Mesenchymal stem cell (in vitro differentiated cells and primary cell): ENCODE measurements at regions not wholly inside any gene's neighbourhood (a gene's known extent, or its start where the extent isn't known, plus 50 kb on each side); places are given as distances from the start of the nearest gene placed in this dataset.

ENCODE experiments used
- DNase-seq: peaks from one replicate; pipeline ENCODE4 v3.0.0-alpha.2; 2013
- H2AFZ ChIP-seq: one replicate; pipeline ENCODE4 v1.6.1; 2013; ENCODE audit warnings: low read depth, mild to moderate bottlenecking, control low read depth, inconsistent platforms, low read length, moderate library complexity
- H2AK5ac ChIP-seq: 2 replicates; pipeline ENCODE4 v1.6.1; 2013; ENCODE audit warnings: low read length, moderate library complexity, mild to moderate bottlenecking, inconsistent platforms; ENCODE audit not compliant: severe bottlenecking
- H2BK120ac ChIP-seq: one replicate; pipeline ENCODE4 v1.6.1; 2013; ENCODE audit warnings: low read depth, mild to moderate bottlenecking, inconsistent platforms, low read length, moderate library complexity
- H2BK12ac ChIP-seq, 2 experiments: one replicate each; pipeline ENCODE4 v1.6.1; 2013; ENCODE audit warnings: inconsistent platforms in 2 of 2, low read length in 2 of 2, mild to moderate bottlenecking in 2 of 2, moderate library complexity in 2 of 2, control low read depth in 1 of 2
- H2BK15ac ChIP-seq: one replicate; pipeline ENCODE4 v1.6.1; 2013; ENCODE audit warnings: mild to moderate bottlenecking, low read depth, inconsistent platforms; ENCODE audit not compliant: poor library complexity, severe bottlenecking
- H2BK5ac ChIP-seq: 2 replicates; pipeline ENCODE4 v1.6.1; 2013; ENCODE audit warnings: low read depth, mild to moderate bottlenecking, low read length, control low read depth, inconsistent platforms; ENCODE audit not compliant: poor library complexity, severe bottlenecking
- H3K14ac ChIP-seq, 2 experiments: one replicate each; pipeline ENCODE4 v1.6.1; 2013; ENCODE audit warnings: inconsistent platforms in 2 of 2, low read length in 2 of 2, control low read depth in 1 of 2, mild to moderate bottlenecking in 1 of 2, moderate library complexity in 1 of 2
- H3K18ac ChIP-seq, 2 experiments: one replicate each; pipeline ENCODE4 v1.6.1; 2013; ENCODE audit warnings: inconsistent platforms in 2 of 2, low read length in 2 of 2, control low read depth in 1 of 2, low read depth in 1 of 2, mild to moderate bottlenecking in 1 of 2
- H3K23ac ChIP-seq, 2 experiments: one replicate each; pipeline ENCODE4 v1.6.1; 2013; ENCODE audit warnings: inconsistent platforms in 2 of 2, low read length in 2 of 2, mild to moderate bottlenecking in 2 of 2, moderate library complexity in 2 of 2, control low read depth in 1 of 2
- H3K27ac ChIP-seq: 2 replicates; pipeline ENCODE4 v1.5.1; 2013; ENCODE audit warnings: mild to moderate bottlenecking, moderate library complexity, low read length, control low read depth, inconsistent platforms; ENCODE audit not compliant: poor library complexity, severe bottlenecking
- H3K27me3 ChIP-seq, 2 experiments: 2 replicates each; pipeline versions ENCODE4 v1.6.1 to v1.7.0; 2013; ENCODE audit warnings: low read length in 2 of 2, mild to moderate bottlenecking in 2 of 2, moderate library complexity in 2 of 2, control low read depth in 1 of 2, inconsistent platforms in 1 of 2; ENCODE audit not compliant: control insufficient read depth in 1 of 2, insufficient read depth in 1 of 2
- H3K36me3 ChIP-seq, 2 experiments: 2 replicates each; pipeline versions ENCODE4 v1.6.1 to v1.7.0; 2013; ENCODE audit warnings: low read length in 2 of 2, control low read depth in 1 of 2, inconsistent platforms in 1 of 2, low read depth in 1 of 2, mild to moderate bottlenecking in 1 of 2; ENCODE audit not compliant: insufficient read depth in 2 of 2, control insufficient read depth in 1 of 2
- H3K4ac ChIP-seq, 2 experiments: one replicate each; pipeline ENCODE4 v1.6.1; 2013; ENCODE audit warnings: inconsistent platforms in 2 of 2, low read length in 2 of 2, mild to moderate bottlenecking in 2 of 2, moderate library complexity in 2 of 2, control low read depth in 1 of 2, low read depth in 1 of 2
- H3K4me1 ChIP-seq: 2 replicates; pipeline ENCODE4 v1.6.1; 2013; ENCODE audit warnings: low read depth, low read length, control low read depth; ENCODE audit not compliant: control insufficient read depth, insufficient read depth
- H3K4me2 ChIP-seq: 2 replicates; pipeline ENCODE4 v1.6.1; 2013; ENCODE audit warnings: low read length, mild to moderate bottlenecking, inconsistent platforms; ENCODE audit not compliant: poor library complexity, severe bottlenecking
- H3K4me3 ChIP-seq, 2 experiments: 2 replicates each; pipeline versions ENCODE4 v1.5.1 to v1.7.0; 2013; ENCODE audit warnings: low read length in 2 of 2, mild to moderate bottlenecking in 2 of 2, control low read depth in 1 of 2, low read depth in 1 of 2; ENCODE audit not compliant: insufficient read depth in 1 of 2
- H3K79me1 ChIP-seq: replicated peaks from 2 replicates; pipeline ENCODE4 v1.6.1; 2013; ENCODE audit warnings: mild to moderate bottlenecking, control low read depth, low read length, inconsistent platforms; ENCODE audit not compliant: poor library complexity, severe bottlenecking
- H3K9ac ChIP-seq: 2 replicates; pipeline ENCODE4 v1.7.0; 2013; ENCODE audit warnings: mild to moderate bottlenecking, low read length, moderate library complexity
- H3K9me3 ChIP-seq: 2 replicates; pipeline ENCODE4 v1.7.0; 2013; ENCODE audit warnings: mild to moderate bottlenecking, low read length; ENCODE audit not compliant: control insufficient read depth
- H4K8ac ChIP-seq: one replicate; pipeline ENCODE4 v1.6.1; 2013; ENCODE audit warnings: inconsistent platforms, mild to moderate bottlenecking, low read length, moderate library complexity
- H4K91ac ChIP-seq: one replicate; pipeline ENCODE4 v1.6.1; 2013; ENCODE audit warnings: mild to moderate bottlenecking, low read length, inconsistent platforms
- WGBS: methylation state at CpG from one replicate; pipeline ENCODE4 v1.1.7; 2013; ENCODE audit warnings: mixed read lengths; 5-methylcytosine and 5-hydroxymethylcytosine counted together

GRCh38 chr16:58940609-58941008 is 206.5 kb upstream of the GOT2 start:
- Histone ChIP-seq H3K4me2 (no peak overlapping the region), H3K23ac (no peak overlapping the region), H3K9ac (no peak overlapping the region), H4K8ac (no peak overlapping the region), H3K27ac (no peak overlapping the region), H3K36me3 (no peaks in the 10 kb centered on the region), H3K27me3 (no peaks in the 10 kb centered on the region), H2BK120ac (no peak overlapping the region), H3K18ac (no peak overlapping the region), H2AK5ac (no peak overlapping the region), H3K4ac (no peak overlapping the region), H3K9me3 (no peaks in the 10 kb centered on the region), H2AFZ (no peak overlapping the region), H2BK12ac (no peak overlapping the region), H3K14ac (no peak overlapping the region), H3K4me1 (no peaks in the 10 kb centered on the region), H2BK15ac (no peak overlapping the region), H2BK5ac (no peak overlapping the region), H3K79me1 (no peaks in the 10 kb centered on the region), H3K4me3 (no peak overlapping the region), H4K91ac (no peak overlapping the region)
- no peak for DNase-seq
- WGBS = 68% methylated on average over 2 of the region's 2 CpGs

- H4K8ac ChIP-seq = no peak overlapping the region
- H3K23ac ChIP-seq = no peak overlapping the region
- no peak overlapping the region for H2BK15ac ChIP-seq
- H2BK5ac ChIP-seq = no peak overlapping the region
- no peaks in the 10 kb centered on the region for H3K79me1 ChIP-seq
- WGBS = 51% methylated on average over 5 of the region's 7 CpGs
- H3K4me2 ChIP-seq = no peak overlapping the region
- DNase-seq = no peak
- no peak overlapping the region for H2BK12ac ChIP-seq
- no peak overlapping the region for H3K14ac ChIP-seq
- no peak overlapping the region for H2BK120ac ChIP-seq
- no peak overlapping the region for H2AFZ ChIP-seq
- H3K27ac ChIP-seq = no peak overlapping the region
- H3K18ac ChIP-seq = no peak overlapping the region
- no peak overlapping the region for H3K9ac ChIP-seq
- H3K36me3 ChIP-seq = no peaks in the 10 kb centered on the region
- no peak overlapping the region for H3K4me3 ChIP-seq
- no peaks in the 10 kb centered on the region for H3K9me3 ChIP-seq
- H3K4me1 ChIP-seq = no peaks in the 10 kb centered on the region
- no peak overlapping the region for H3K4ac ChIP-seq
- no peaks in the 10 kb centered on the region for H3K27me3 ChIP-seq
- H2AK5ac ChIP-seq = no peak overlapping the region
- H4K91ac ChIP-seq = no peak overlapping the region
Observed at GRCh38 chr16:58938811-58939210, 204.7 kb upstream of the GOT2 start.

- H3K9me3 ChIP-seq = no peaks in the 10 kb centered on the region
- H3K4me1 ChIP-seq = no peaks in the 10 kb centered on the region
- H4K8ac ChIP-seq = no peak overlapping the region
- no peak overlapping the region for H3K23ac ChIP-seq
- no peaks in the 10 kb centered on the region for H3K79me1 ChIP-seq
- DNase-seq = no peak
- H3K27me3 ChIP-seq = no peaks in the 10 kb centered on the region
- H2AK5ac ChIP-seq = no peak overlapping the region
- no peak overlapping the region for H3K27ac ChIP-seq
- no peak overlapping the region for H2AFZ ChIP-seq
- 56% methylated on average over 4 of the region's 5 CpGs for WGBS
- H3K18ac ChIP-seq = no peak overlapping the region
- no peak overlapping the region for H3K14ac ChIP-seq
- no peak overlapping the region for H3K4me2 ChIP-seq
- no peak overlapping the region for H2BK120ac ChIP-seq
- H2BK12ac ChIP-seq = no peak overlapping the region
- no peak overlapping the region for H3K4me3 ChIP-seq
- no peak overlapping the region for H4K91ac ChIP-seq
- H3K9ac ChIP-seq = no peak overlapping the region
- no peak overlapping the region for H2BK15ac ChIP-seq
- H3K4ac ChIP-seq = no peak overlapping the region
- no peaks in the 10 kb centered on the region for H3K36me3 ChIP-seq
- H2BK5ac ChIP-seq = no peak overlapping the region
Observed at GRCh38 chr16:58937661-58938060, 203.5 kb upstream of the GOT2 start.

- H3K9ac ChIP-seq = no peak overlapping the region
- no peaks in the 10 kb centered on the region for H3K9me3 ChIP-seq
- no peak overlapping the region for H3K4me3 ChIP-seq
- no peak overlapping the region for H3K4ac ChIP-seq
- no peaks in the 10 kb centered on the region for H3K36me3 ChIP-seq
- no peak overlapping the region for H2BK5ac ChIP-seq
- no peak overlapping the region for H3K18ac ChIP-seq
- H3K27ac ChIP-seq = no peak overlapping the region
- WGBS = 75% methylated on average over 3 of the region's 3 CpGs
- H3K79me1 ChIP-seq = no peaks in the 10 kb centered on the region
- H2AK5ac ChIP-seq = no peak overlapping the region
- no peak for DNase-seq
- no peak overlapping the region for H2AFZ ChIP-seq
- no peak overlapping the region for H2BK15ac ChIP-seq
- H3K27me3 ChIP-seq = no peaks in the 10 kb centered on the region
- no peak overlapping the region for H3K23ac ChIP-seq
- H4K8ac ChIP-seq = no peak overlapping the region
- no peak overlapping the region for H3K14ac ChIP-seq
- H3K4me2 ChIP-seq = no peak overlapping the region
- H3K4me1 ChIP-seq = no peaks in the 10 kb centered on the region
- no peak overlapping the region for H4K91ac ChIP-seq
- H2BK120ac ChIP-seq = no peak overlapping the region
- H2BK12ac ChIP-seq = no peak overlapping the region
Observed at GRCh38 chr16:58933186-58933585, 199.1 kb upstream of the GOT2 start.
